ENCODE measurements at regions not wholly inside any gene's neighbourhood (a gene's known extent, or its start where the extent isn't known, plus 50 kb on each side); places are given as distances from the start of the nearest gene placed in this dataset.

DNA sequence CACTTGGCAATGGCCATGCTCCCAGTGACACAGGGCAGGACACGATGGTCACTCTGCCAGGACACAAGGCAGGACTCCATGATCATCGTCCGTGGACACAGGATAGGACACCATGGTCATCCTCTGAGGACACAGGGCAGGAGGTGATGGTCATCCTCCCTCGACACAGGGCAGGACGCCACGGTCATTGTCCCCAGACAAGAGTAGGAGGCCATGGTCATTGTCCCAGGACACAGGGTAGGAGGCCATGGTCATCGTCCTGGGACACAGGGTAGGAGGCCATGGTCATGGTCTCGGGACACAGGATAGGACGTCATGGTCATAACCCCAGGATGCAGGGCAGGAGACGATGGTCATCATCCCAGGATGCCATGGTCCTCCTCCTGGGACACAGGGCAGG, 289.2 kb downstream of the TCERG1L start:
- DNase-seq (ENCODE audit: low read depth, low spot score), result no peak
- no peak overlapping the region for H3K4me3 ChIP-seq (ENCODE audit: control insufficient read depth in 2 of 3, extremely low read depth in 1 of 3, insufficient read depth in 2 of 3, low read depth in 1 of 3, low read length in 3 of 3)
- no peaks in the 10 kb centered on the region for H3K9me1 ChIP-seq (ENCODE audit: control insufficient read depth, extremely low read depth, insufficient read depth, low read length)
- dilution Hi-C loops (cut with MboI; ENCODE audit: extremely low pct_ligation_motif_present, low sequenced_read_pairs), result no loop called here
- H4K20me1 ChIP-seq (ENCODE audit: control insufficient read depth, extremely low read depth, insufficient read depth, low read length), result no peaks in the 10 kb centered on the region
- no peaks in the 10 kb centered on the region for H3K27me3 ChIP-seq (ENCODE audit: control insufficient read depth, extremely low read depth, insufficient read depth, low read length)
- no peak overlapping the region for H3K27ac ChIP-seq (ENCODE audit: control insufficient read depth, insufficient read depth, low read length)
- H3K9ac ChIP-seq (ENCODE audit: control insufficient read depth, extremely low read depth, insufficient read depth, low read length), result no peak overlapping the region
- no peaks in the 10 kb centered on the region for H3K36me3 ChIP-seq (ENCODE audit: control insufficient read depth in 2 of 2, extremely low read depth in 1 of 2, insufficient read depth in 2 of 2, low read length in 2 of 2)
- no peaks in the 10 kb centered on the region for H3K79me2 ChIP-seq (ENCODE audit: control insufficient read depth, insufficient read depth, low read length)
- FAIRE-seq, result no peak
- H3K9me3 ChIP-seq (ENCODE audit: control insufficient read depth, low read depth, low read length), result peaks cover 14% of the 10 kb centered on the region
- H2AFZ ChIP-seq (ENCODE audit: control insufficient read depth, low read length), result no peak overlapping the region
- no peak overlapping the region for H3K4me2 ChIP-seq (ENCODE audit: control insufficient read depth, extremely low read depth, insufficient read depth, low read depth, low read length)
- no peak for TF ChIP-seq EZH2 (IDR thresholded peaks at IDR 0.05; ENCODE audit: low read length)
- TF ChIP-seq, protein P1, sequence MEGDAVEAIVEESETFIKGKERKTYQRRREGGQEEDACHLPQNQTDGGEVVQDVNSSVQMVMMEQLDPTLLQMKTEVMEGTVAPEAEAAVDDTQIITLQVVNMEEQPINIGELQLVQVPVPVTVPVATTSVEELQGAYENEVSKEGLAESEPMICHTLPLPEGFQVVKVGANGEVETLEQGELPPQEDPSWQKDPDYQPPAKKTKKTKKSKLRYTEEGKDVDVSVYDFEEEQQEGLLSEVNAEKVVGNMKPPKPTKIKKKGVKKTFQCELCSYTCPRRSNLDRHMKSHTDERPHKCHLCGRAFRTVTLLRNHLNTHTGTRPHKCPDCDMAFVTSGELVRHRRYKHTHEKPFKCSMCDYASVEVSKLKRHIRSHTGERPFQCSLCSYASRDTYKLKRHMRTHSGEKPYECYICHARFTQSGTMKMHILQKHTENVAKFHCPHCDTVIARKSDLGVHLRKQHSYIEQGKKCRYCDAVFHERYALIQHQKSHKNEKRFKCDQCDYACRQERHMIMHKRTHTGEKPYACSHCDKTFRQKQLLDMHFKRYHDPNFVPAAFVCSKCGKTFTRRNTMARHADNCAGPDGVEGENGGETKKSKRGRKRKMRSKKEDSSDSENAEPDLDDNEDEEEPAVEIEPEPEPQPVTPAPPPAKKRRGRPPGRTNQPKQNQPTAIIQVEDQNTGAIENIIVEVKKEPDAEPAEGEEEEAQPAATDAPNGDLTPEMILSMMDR (optimal IDR thresholded peaks at IDR 0.05 in 1 of 3, IDR thresholded peaks at IDR 0.05 in 1 of 3, conservative IDR thresholded peaks at IDR 0.05 in 1 of 3; ENCODE audit: extremely low read depth in 1 of 3, insufficient read depth in 2 of 3, low read length in 3 of 3), result no peak
- H3K4me1 ChIP-seq (ENCODE audit: control insufficient read depth, extremely low read depth, insufficient read depth, low read length), result no peaks in the 10 kb centered on the region

DNA sequence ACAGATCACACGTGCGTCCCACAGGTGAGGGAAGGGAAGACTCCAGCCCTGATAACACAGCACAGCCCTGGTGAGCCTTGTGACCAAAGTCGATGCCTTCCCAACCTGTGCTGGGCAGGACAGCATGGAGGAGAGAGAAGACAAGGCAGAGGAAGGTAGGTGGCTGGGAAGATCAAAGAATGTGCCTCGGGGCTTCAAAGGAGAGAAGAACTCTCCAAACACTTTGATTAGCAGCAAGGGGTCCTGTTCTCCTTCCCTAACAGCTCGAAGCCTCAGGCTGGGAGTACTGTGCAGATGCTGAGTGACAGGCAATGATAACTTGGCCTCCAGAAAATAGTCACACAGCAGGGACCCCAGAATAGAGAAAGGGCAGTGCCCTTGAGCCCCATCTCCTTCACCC, 288.5 kb downstream of the TCERG1L start:
- Histone ChIP-seq H3K79me2 (ENCODE audit: control insufficient read depth, insufficient read depth, low read length) (no peaks in the 10 kb centered on the region), H2AFZ (ENCODE audit: control insufficient read depth, low read length) (no peak overlapping the region), H3K9me1 (ENCODE audit: control insufficient read depth, extremely low read depth, insufficient read depth, low read length) (no peaks in the 10 kb centered on the region), H4K20me1 (ENCODE audit: control insufficient read depth, extremely low read depth, insufficient read depth, low read length) (no peaks in the 10 kb centered on the region), H3K4me3 (ENCODE audit: control insufficient read depth in 2 of 3, extremely low read depth in 1 of 3, insufficient read depth in 2 of 3, low read depth in 1 of 3, low read length in 3 of 3) (no peak overlapping the region), H3K9ac (ENCODE audit: control insufficient read depth, extremely low read depth, insufficient read depth, low read length) (no peak overlapping the region), H3K27me3 (ENCODE audit: control insufficient read depth, extremely low read depth, insufficient read depth, low read length) (no peaks in the 10 kb centered on the region), H3K9me3 (ENCODE audit: control insufficient read depth, low read depth, low read length) (peaks cover 14% of the 10 kb centered on the region), H3K4me1 (ENCODE audit: control insufficient read depth, extremely low read depth, insufficient read depth, low read length) (no peaks in the 10 kb centered on the region), H3K36me3 (ENCODE audit: control insufficient read depth in 2 of 2, extremely low read depth in 1 of 2, insufficient read depth in 2 of 2, low read length in 2 of 2) (no peaks in the 10 kb centered on the region), H3K27ac (ENCODE audit: control insufficient read depth, insufficient read depth, low read length) (no peak overlapping the region), H3K4me2 (ENCODE audit: control insufficient read depth, extremely low read depth, insufficient read depth, low read depth, low read length) (no peak overlapping the region)
- FAIRE-seq (no peak), DNase-seq (ENCODE audit: low read depth, low spot score) (no peak)
- dilution Hi-C loops (cut with MboI; ENCODE audit: extremely low pct_ligation_motif_present, low sequenced_read_pairs), result no loop called here
- TF ChIP-seq EZH2 (IDR thresholded peaks at IDR 0.05; ENCODE audit: low read length), result no peak
- TF ChIP-seq, protein P1 (optimal IDR thresholded peaks at IDR 0.05 in 1 of 3, IDR thresholded peaks at IDR 0.05 in 1 of 3, conservative IDR thresholded peaks at IDR 0.05 in 1 of 3; ENCODE audit: extremely low read depth in 1 of 3, insufficient read depth in 2 of 3, low read length in 3 of 3), result no peak
